ENCODE measurements at regions not wholly inside any gene's neighbourhood (a gene's known extent, or its start where the extent isn't known, plus 50 kb on each side); places are given as distances from the start of the nearest gene placed in this dataset.

- WGBS, 2 donors (ENCODE audit: low coverage in 1 of 2), result 80 to 82% methylated on average over 3 of the region's 3 CpGs
- intact Hi-C loops (cut with DNase I; ENCODE audit: low total_unique reads) (no loop called here), in situ Hi-C loops (cut with MboI; ENCODE audit: low pct_ligation_motif_present in 1 of 4, low pct_unique_long_range_greater_than_20kb in 1 of 4, low sequenced_read_pairs in 3 of 4) (no loop called here)
Observed at GRCh38 chr5:68846828-68847227, 247.0 kb upstream of the SLC30A5 start.

GRCh38 chr5:68848091-68848490, 245.7 kb upstream of the SLC30A5 start:
- TF ChIP-seq POLR2AphosphoS5 (IDR thresholded peaks at IDR 0.05), result no peak
- TF ChIP-seq CTCF (IDR thresholded peaks at IDR 0.05), result no peak
- no peak for TF ChIP-seq EP300 (IDR thresholded peaks at IDR 0.05; ENCODE audit: low read depth)
- TF ChIP-seq POLR2A (IDR thresholded peaks at IDR 0.05), result no peak
- 93% methylated on average over 3 of the region's 3 CpGs; no CpG with 5 or more reads in 1 of the 2 donors for WGBS, 2 donors (ENCODE audit: low coverage in 1 of 2)
- Histone ChIP-seq H3K27ac (no peak overlapping the region), H3K9me3 (no peaks in the 10 kb centered on the region), H3K27me3 (no peaks in the 10 kb centered on the region), H3K4me3 (no peak overlapping the region), H3K4me1 (no peaks in the 10 kb centered on the region), H3K36me3 (no peaks in the 10 kb centered on the region)
- no peak for DNase-seq
- intact Hi-C loops (cut with DNase I; ENCODE audit: low total_unique reads), result no loop called here
- in situ Hi-C loops (cut with MboI; ENCODE audit: low pct_ligation_motif_present in 1 of 4, low pct_unique_long_range_greater_than_20kb in 1 of 4, low sequenced_read_pairs in 3 of 4), result no loop called here

More at GRCh38 chr5:68846828-68847227, 247.0 kb upstream of the SLC30A5 start:
- Histone ChIP-seq H3K27ac (no peak overlapping the region), H3K4me3 (no peak overlapping the region), H3K36me3 (no peaks in the 10 kb centered on the region), H3K9me3 (no peaks in the 10 kb centered on the region), H3K4me1 (no peaks in the 10 kb centered on the region), H3K27me3 (no peaks in the 10 kb centered on the region)
- no peak for DNase-seq
- TF ChIP-seq POLR2AphosphoS5 (IDR thresholded peaks at IDR 0.05) (no peak), POLR2A (IDR thresholded peaks at IDR 0.05) (no peak), EP300 (IDR thresholded peaks at IDR 0.05; ENCODE audit: low read depth) (no peak), CTCF (IDR thresholded peaks at IDR 0.05) (no peak)

GRCh38 chr5:68849103-68849502, 244.7 kb upstream of the SLC30A5 start:
- Histone ChIP-seq H3K4me3 (no peak overlapping the region), H3K27me3 (no peaks in the 10 kb centered on the region), H3K36me3 (no peaks in the 10 kb centered on the region), H3K4me1 (no peaks in the 10 kb centered on the region), H3K27ac (no peak overlapping the region), H3K9me3 (no peaks in the 10 kb centered on the region)
- DNase-seq, result no peak
- TF ChIP-seq CTCF (IDR thresholded peaks at IDR 0.05) (no peak), POLR2A (IDR thresholded peaks at IDR 0.05) (no peak), EP300 (IDR thresholded peaks at IDR 0.05; ENCODE audit: low read depth) (no peak), POLR2AphosphoS5 (IDR thresholded peaks at IDR 0.05) (no peak)
- in situ Hi-C loops (cut with MboI; ENCODE audit: low pct_ligation_motif_present in 1 of 4, low pct_unique_long_range_greater_than_20kb in 1 of 4, low sequenced_read_pairs in 3 of 4), result no loop called here
- intact Hi-C loops (cut with DNase I; ENCODE audit: low total_unique reads), result no loop called here

GRCh38 chr5:68849906-68850305, 243.9 kb upstream of the SLC30A5 start:
- intact Hi-C loops (cut with DNase I; ENCODE audit: low total_unique reads) (no loop called here), in situ Hi-C loops (cut with MboI; ENCODE audit: low pct_ligation_motif_present in 1 of 4, low pct_unique_long_range_greater_than_20kb in 1 of 4, low sequenced_read_pairs in 3 of 4) (no loop called here)
- H3K27ac ChIP-seq, result no peak overlapping the region
- TF ChIP-seq POLR2A (IDR thresholded peaks at IDR 0.05), result no peak
- no peak for TF ChIP-seq EP300 (IDR thresholded peaks at IDR 0.05; ENCODE audit: low read depth)
- TF ChIP-seq POLR2AphosphoS5 (IDR thresholded peaks at IDR 0.05), result no peak
- TF ChIP-seq CTCF (IDR thresholded peaks at IDR 0.05), result no peak
- H3K9me3 ChIP-seq, result no peaks in the 10 kb centered on the region
- H3K36me3 ChIP-seq, result no peaks in the 10 kb centered on the region
- no peak overlapping the region for H3K4me3 ChIP-seq
- WGBS, 2 donors (ENCODE audit: low coverage in 1 of 2), result 29 to 76% methylated on average over 1 of the region's 1 CpG
- H3K27me3 ChIP-seq, result no peaks in the 10 kb centered on the region
- no peaks in the 10 kb centered on the region for H3K4me1 ChIP-seq
- no peak for DNase-seq

All from transverse colon (tissue), 4 donors.